ENCODE measurements at regions not wholly inside any gene's neighbourhood (a gene's known extent, or its start where the extent isn't known, plus 50 kb on each side); places are given as distances from the start of the nearest gene placed in this dataset.

GRCh38 chr12:24421759-24422158 lies 472.3 kb upstream of the SOX5 start:
- no peak for FAIRE-seq
- no peak overlapping the region for H2AFZ ChIP-seq (ENCODE audit: low read depth, low read length)
- no peaks in the 10 kb centered on the region for H3K9me1 ChIP-seq (replicated peaks; ENCODE audit: control insufficient read depth, extremely low read depth, insufficient read depth, low read length)
- dilution Hi-C loops (cut with MboI; ENCODE audit: extremely low pct_ligation_motif_present, low sequenced_read_pairs) (no loop called here), intact Hi-C loops (cut with micrococcal nuclease) (no loop called here)
- H3K4me1 ChIP-seq (ENCODE audit: control insufficient read depth, extremely low read depth, insufficient read depth, low read length) = no peaks in the 10 kb centered on the region
- H3K4me2 ChIP-seq (ENCODE audit: insufficient read depth, low read length) = no peak overlapping the region
- no peak overlapping the region for H3K27ac ChIP-seq (ENCODE audit: insufficient read depth, low read depth, low read length)
- no peaks in the 10 kb centered on the region for H3K9me3 ChIP-seq (replicated peaks; ENCODE audit: control insufficient read depth, insufficient read depth, low read length)
- no peak for DNase-seq (ENCODE audit: low read depth, low spot score)
- POLR2A ChIA-PET = no interaction called here
- H4K20me1 ChIP-seq (replicated peaks; ENCODE audit: control insufficient read depth, extremely low read depth, insufficient read depth, low read length) = no peaks in the 10 kb centered on the region
- no peaks in the 10 kb centered on the region for H3K36me3 ChIP-seq (ENCODE audit: control insufficient read depth in 2 of 2, extremely low read depth in 1 of 2, insufficient read depth in 2 of 2, low read length in 2 of 2)
- H3K4me3 ChIP-seq (replicated peaks in 1 of 3; ENCODE audit: insufficient read depth in 1 of 3, low read depth in 1 of 3, low read length in 3 of 3) = no peak overlapping the region
- CTCF ChIA-PET = no interaction called here
- no peaks in the 10 kb centered on the region for H3K79me2 ChIP-seq (ENCODE audit: control insufficient read depth, insufficient read depth, low read length)
- no peak for TF ChIP-seq POLR2AphosphoS5 (IDR thresholded peaks at IDR 0.05; ENCODE audit: insufficient read depth, low read depth, low read length)
- BruUV-seq (replicated peaks) = no TSS peak
- no peak overlapping the region for H3K9ac ChIP-seq (replicated peaks; ENCODE audit: extremely low read depth, insufficient read depth, low read length)
- no peaks in the 10 kb centered on the region for H3K27me3 ChIP-seq (ENCODE audit: control insufficient read depth in 2 of 2, insufficient read depth in 2 of 2, low read length in 2 of 2)

GRCh38 chr12:24418157-24418556 lies 468.7 kb upstream of the SOX5 start:
- no peak for FAIRE-seq

More at GRCh38 chr12:24418157-24418556, 468.7 kb upstream of the SOX5 start:
- POLR2A ChIA-PET = no interaction called here
- Histone ChIP-seq H3K79me2 (ENCODE audit: control insufficient read depth, insufficient read depth, low read length) (no peaks in the 10 kb centered on the region), H3K27me3 (ENCODE audit: control insufficient read depth in 2 of 2, insufficient read depth in 2 of 2, low read length in 2 of 2) (no peaks in the 10 kb centered on the region), H3K9ac (replicated peaks; ENCODE audit: extremely low read depth, insufficient read depth, low read length) (no peak overlapping the region), H3K9me3 (replicated peaks; ENCODE audit: control insufficient read depth, insufficient read depth, low read length) (no peaks in the 10 kb centered on the region), H3K4me2 (ENCODE audit: insufficient read depth, low read length) (no peak overlapping the region), H3K36me3 (ENCODE audit: control insufficient read depth in 2 of 2, extremely low read depth in 1 of 2, insufficient read depth in 2 of 2, low read length in 2 of 2) (no peaks in the 10 kb centered on the region), H2AFZ (ENCODE audit: low read depth, low read length) (no peak overlapping the region), H4K20me1 (replicated peaks; ENCODE audit: control insufficient read depth, extremely low read depth, insufficient read depth, low read length) (no peaks in the 10 kb centered on the region), H3K4me1 (ENCODE audit: control insufficient read depth, extremely low read depth, insufficient read depth, low read length) (no peaks in the 10 kb centered on the region), H3K4me3 (replicated peaks in 1 of 3; ENCODE audit: insufficient read depth in 1 of 3, low read depth in 1 of 3, low read length in 3 of 3) (no peak overlapping the region), H3K27ac (ENCODE audit: insufficient read depth, low read depth, low read length) (no peak overlapping the region), H3K9me1 (replicated peaks; ENCODE audit: control insufficient read depth, extremely low read depth, insufficient read depth, low read length) (no peaks in the 10 kb centered on the region)
- TF ChIP-seq EZH2 (IDR thresholded peaks at IDR 0.05; ENCODE audit: borderline replicate concordance, low read depth, low read length, severe bottlenecking) (no peak), JUN (IDR thresholded peaks at IDR 0.05; ENCODE audit: borderline replicate concordance, insufficient read depth, insufficient read length, low read depth) (no peak), MYC (IDR thresholded peaks at IDR 0.05; ENCODE audit: low read depth, low read length) (no peak), CTCF (IDR thresholded peaks at IDR 0.05; ENCODE audit: extremely low read depth in 1 of 2, insufficient read depth in 1 of 2, low read depth in 1 of 2, low read length in 2 of 2) (no peak), FOS (IDR thresholded peaks at IDR 0.05; ENCODE audit: borderline replicate concordance, insufficient read depth, low read length) (no peak), POLR2AphosphoS5 (IDR thresholded peaks at IDR 0.05; ENCODE audit: insufficient read depth, low read depth, low read length) (no peak), GATA2 (IDR thresholded peaks at IDR 0.05; ENCODE audit: insufficient read depth, insufficient read length, low read depth, low read length) (no peak), POLR2A (IDR thresholded peaks at IDR 0.05; ENCODE audit: low read depth, low read length) (no peak), MAX (IDR thresholded peaks at IDR 0.05; ENCODE audit: insufficient read depth, insufficient read length) (no peak)
- no peak for DNase-seq (ENCODE audit: low read depth, low spot score)
- CTCF ChIA-PET = no interaction called here
- BruUV-seq (replicated peaks) = no TSS peak
- dilution Hi-C loops (cut with MboI; ENCODE audit: extremely low pct_ligation_motif_present, low sequenced_read_pairs) = no loop called here
- intact Hi-C loops (cut with micrococcal nuclease) = no loop called here
